Common myeloid progenitor, CD34-positive (primary cell): ENCODE measurements at regions not wholly inside any gene's neighbourhood (a gene's known extent, or its start where the extent isn't known, plus 50 kb on each side); places are given as distances from the start of the nearest gene placed in this dataset.
A peak's percentile ranks its signal among the peaks of the same experiment; 100 is the strongest.

Experiments
- CTCF ChIA-PET: fragments of 350-600 bp; sonication (Branson Sonifier 250); formaldehyde crosslinking; loops from one replicate; lab custom pipeline; 2021; ENCODE audit warnings: antibody characterized with exemption; lab: Charles Lee
- POLR2A ChIA-PET: fragments of 350-600 bp; sonication (Branson Sonifier 250); formaldehyde crosslinking; loops from one replicate; lab custom pipeline; 2021; ENCODE audit warnings: antibody characterized with exemption; lab: Charles Lee
- DNase-seq, 3 donors: peaks; one replicate each; pipeline versions ENCODE4 v3.0.0 to v3.0.0-alpha.2; 2013
- H3K27ac ChIP-seq, 2 experiments: 1 replicate in 1 of 2; 2 replicates in 1 of 2; pipeline ENCODE4 v1.7.0; 2013; ENCODE audit warnings: inconsistent platforms in 2 of 2, low read length in 2 of 2, mild to moderate bottlenecking in 2 of 2, low read depth in 1 of 2, moderate library complexity in 1 of 2; ENCODE audit not compliant: severe bottlenecking in 2 of 2, insufficient read depth in 1 of 2, poor library complexity in 1 of 2
- H3K27me3 ChIP-seq, 5 experiments: replicated peaks in 2 of 5; 1 replicate in 3 of 5; 2 replicates in 2 of 5; pipeline versions ENCODE4 v1.6.1 to v1.7.0; 2013; ENCODE audit warnings: low read length in 4 of 5, mild to moderate bottlenecking in 2 of 5, moderate library complexity in 2 of 5, inconsistent platforms in 1 of 5; ENCODE audit not compliant: insufficient read depth in 5 of 5, control insufficient read depth in 4 of 5
- H3K36me3 ChIP-seq, 4 experiments: 1 replicate in 2 of 4; 2 replicates in 2 of 4; pipeline versions ENCODE4 v1.6.1 to v1.7.0; 2013; ENCODE audit warnings: low read length in 3 of 4, control low read depth in 1 of 4, mild to moderate bottlenecking in 1 of 4; ENCODE audit not compliant: control insufficient read depth in 4 of 4, insufficient read depth in 4 of 4
- H3K4me1 ChIP-seq, 4 experiments: 1 replicate in 3 of 4; 2 replicates in 1 of 4; pipeline versions ENCODE4 v1.6.1 to v1.7.1; 2013; ENCODE audit warnings: low read length in 3 of 4, mild to moderate bottlenecking in 3 of 4, control low read depth in 1 of 4, inconsistent platforms in 1 of 4, moderate library complexity in 1 of 4; ENCODE audit not compliant: control insufficient read depth in 4 of 4, insufficient read depth in 4 of 4; ENCODE audit errors: control extremely low read depth in 1 of 4
- H3K4me3 ChIP-seq, 7 experiments: 1 replicate in 4 of 7; 2 replicates in 3 of 7; pipeline versions ENCODE4 v1.5.1 to v1.7.0; 2013; ENCODE audit warnings: mild to moderate bottlenecking in 7 of 7, low read length in 6 of 7, moderate library complexity in 6 of 7, inconsistent platforms in 2 of 7, low read depth in 2 of 7, control low read depth in 1 of 7; ENCODE audit not compliant: insufficient read depth in 4 of 7, control insufficient read depth in 1 of 7; ENCODE audit errors: extremely low read depth in 1 of 7
- H3K9me3 ChIP-seq, 5 experiments: 1 replicate in 4 of 5; 2 replicates in 1 of 5; pipeline versions ENCODE4 v1.6.1 to v1.7.1; 2013; ENCODE audit warnings: low read length in 4 of 5, mild to moderate bottlenecking in 2 of 5, inconsistent platforms in 1 of 5, low read depth in 1 of 5, moderate library complexity in 1 of 5; ENCODE audit not compliant: control insufficient read depth in 4 of 5, insufficient read depth in 2 of 5; ENCODE audit errors: control extremely low read depth in 1 of 5
- whole genome bisulfite sequencing: methylation state at CpG from one replicate; pipeline ENCODE4 v1.1.5; 2013; ENCODE audit not compliant: insufficient coverage; 5-methylcytosine and 5-hydroxymethylcytosine counted together

GRCh38 chr9:95644377-95644776 is 127.6 kb upstream of the PTCH1 start:
- no peak overlapping the region for H3K4me3 ChIP-seq
- no peak for DNase-seq
- CTCF ChIA-PET, result no interaction called here
- no peak overlapping the region for H3K27ac ChIP-seq
- WGBS, result 100% methylated on average over 1 of the region's 2 CpGs
- no peaks in the 10 kb centered on the region for H3K4me1 ChIP-seq
- POLR2A ChIA-PET, result no interaction called here
- peaks cover 0 to 7% (median 2%) of the 10 kb centered on the region in 5 experiments for H3K9me3 ChIP-seq
- H3K36me3 ChIP-seq, result no peaks in the 10 kb centered on the region
- H3K27me3 ChIP-seq, result peaks cover 0 to 4% (median 0%) of the 10 kb centered on the region in 5 experiments

- Histone ChIP-seq H3K4me1 (no peaks in the 10 kb centered on the region), H3K4me3 (no peak overlapping the region), H3K27ac (no peak overlapping the region), H3K9me3 (peaks cover 0 to 7% (median 2%) of the 10 kb centered on the region in 5 experiments), H3K36me3 (no peaks in the 10 kb centered on the region), H3K27me3 (peaks cover 0 to 4% (median 0%) of the 10 kb centered on the region in 5 experiments)
- no peak for DNase-seq
- WGBS, result 89% methylated on average over 4 of the region's 4 CpGs
- ChIA-PET CTCF (no interaction called here), POLR2A (no interaction called here)
Observed at GRCh38 chr9:95643619-95644018, 126.8 kb upstream of the PTCH1 start.

GRCh38 chr9:95642189-95642588 is 125.4 kb upstream of the PTCH1 start:
- peaks cover 0 to 15% (median 3%) of the 10 kb centered on the region in 5 experiments for H3K9me3 ChIP-seq
- CTCF ChIA-PET, result no interaction called here
- no peaks in the 10 kb centered on the region for H3K36me3 ChIP-seq
- H3K4me3 ChIP-seq, result no peak overlapping the region
- no peak overlapping the region for H3K27ac ChIP-seq
- H3K4me1 ChIP-seq, result no peaks in the 10 kb centered on the region
- peaks cover 0 to 4% (median 0%) of the 10 kb centered on the region in 5 experiments for H3K27me3 ChIP-seq
- POLR2A ChIA-PET, result no interaction called here
- no peak for DNase-seq

- ChIA-PET POLR2A (no interaction called here), CTCF (no interaction called here)
- Histone ChIP-seq H3K27ac (no peak overlapping the region), H3K4me3 (no peak overlapping the region), H3K27me3 (peaks cover 0 to 4% (median 0%) of the 10 kb centered on the region in 5 experiments), H3K9me3 (peaks cover 0 to 15% (median 3%) of the 10 kb centered on the region in 5 experiments), H3K4me1 (no peaks in the 10 kb centered on the region), H3K36me3 (no peaks in the 10 kb centered on the region)
- 100% methylated on average over 4 of the region's 6 CpGs for WGBS
- peak in 2 of 3 donors; percentile 1 to 3 for DNase-seq
Observed at GRCh38 chr9:95641586-95641985, 124.8 kb upstream of the PTCH1 start.

- ChIA-PET POLR2A (no interaction called here), CTCF (no interaction called here)
- Histone ChIP-seq H3K27ac (no peak overlapping the region), H3K4me1 (no peaks in the 10 kb centered on the region), H3K27me3 (peaks cover 0 to 4% (median 0%) of the 10 kb centered on the region in 5 experiments), H3K4me3 (no peak overlapping the region), H3K9me3 (peaks cover 0 to 11% (median 3%) of the 10 kb centered on the region in 5 experiments), H3K36me3 (no peaks in the 10 kb centered on the region)
- 100% methylated on average over 6 of the region's 6 CpGs for WGBS
- DNase-seq, result no peak
Observed at GRCh38 chr9:95640336-95640735, 123.6 kb upstream of the PTCH1 start.

GRCh38 chr9:95635986-95636671 is 119.4 kb upstream of the PTCH1 start:
- ChIA-PET CTCF (no interaction called here), POLR2A (no interaction called here)
- H3K27ac ChIP-seq, result no peak overlapping the region
- no peaks in the 10 kb centered on the region for H3K36me3 ChIP-seq
- WGBS, result 89% methylated on average over 3 of the region's 4 CpGs
- peaks cover 0 to 11% (median 3%) of the 10 kb centered on the region in 5 experiments for H3K9me3 ChIP-seq
- DNase-seq, result no peak
- peaks cover 0 to 7% (median 0%) of the 10 kb centered on the region in 5 experiments for H3K27me3 ChIP-seq
- H3K4me1 ChIP-seq, result no peaks in the 10 kb centered on the region
- no peak overlapping the region for H3K4me3 ChIP-seq

- ChIA-PET CTCF (no interaction called here), POLR2A (no interaction called here)
- 89% methylated on average over 6 of the region's 6 CpGs for WGBS
- Histone ChIP-seq H3K9me3 (peaks cover 0 to 10% (median 8%) of the 10 kb centered on the region in 5 experiments), H3K27ac (no peak overlapping the region), H3K36me3 (no peaks in the 10 kb centered on the region), H3K4me3 (no peak overlapping the region), H3K4me1 (no peaks in the 10 kb centered on the region), H3K27me3 (peaks cover 0 to 7% (median 0%) of the 10 kb centered on the region in 5 experiments)
- DNase-seq, result no peak
Observed at GRCh38 chr9:95634536-95634935, 117.8 kb upstream of the PTCH1 start.
